NCI-H2081 (cell line): ENCODE measurements at regions not wholly inside any gene's neighbourhood (a gene's known extent, or its start where the extent isn't known, plus 50 kb on each side); places are given as distances from the start of the nearest gene placed in this dataset.

Experiments used
- DNase-seq, 2 experiments: peaks; one replicate each; lab custom pipeline; 2025; lab: John Stamatoyannopoulos, UW

GRCh38 chr12:23462546-23462945 is 486.9 kb downstream of the SOX5 start:
- DNase-seq, result no peak

GRCh38 chr12:23463172-23463571 is 486.3 kb downstream of the SOX5 start:
- no peak for DNase-seq

- DNase-seq, result no peak
Observed at GRCh38 chr12:23464241-23464812, 485.1 kb downstream of the SOX5 start.

- DNase-seq, result no peak
Observed at GRCh38 chr12:23472329-23472971, 477.0 kb downstream of the SOX5 start.

- no peak for DNase-seq
Observed at GRCh38 chr12:23473071-23473470, 476.4 kb downstream of the SOX5 start.

GRCh38 chr12:23474438-23474976 is 475.0 kb downstream of the SOX5 start:
- no peak for DNase-seq
